CD14-positive monocyte (primary cell): ENCODE measurements at regions not wholly inside any gene's neighbourhood (a gene's known extent, or its start where the extent isn't known, plus 50 kb on each side); places are given as distances from the start of the nearest gene placed in this dataset.

Experiments used
- DNase-seq, 3 donors: peaks; one replicate each; pipeline ENCODE4 v3.0.0-alpha.2; 2011 to 2022
- H2AFZ ChIP-seq: 2 replicates; pipeline ENCODE4 v1.6.0; 2012; ENCODE audit warnings: mild to moderate bottlenecking, low read depth, low read length, inconsistent platforms; ENCODE audit not compliant: insufficient read depth, poor library complexity, severe bottlenecking
- H3K27ac ChIP-seq, 2 donors: 1 replicate in 1 of 2; 2 replicates in 1 of 2; pipeline ENCODE4 v1.5.1; 2012 to 2013; ENCODE audit warnings: low read length in 2 of 2, control low read depth in 1 of 2, inconsistent platforms in 1 of 2, low read depth in 1 of 2, mild to moderate bottlenecking in 1 of 2
- H3K27me3 ChIP-seq, 2 donors: one replicate each; pipeline versions ENCODE4 v1.6.0 to v1.6.1; 2011 to 2013; ENCODE audit warnings: low read length in 2 of 2; ENCODE audit not compliant: control insufficient read depth in 2 of 2, insufficient read depth in 2 of 2
- H3K36me3 ChIP-seq, 2 donors: replicated peaks in 1 of 2; 1 replicate in 1 of 2; 2 replicates in 1 of 2; pipeline versions ENCODE4 v1.5.1 to v1.6.1; 2012 to 2013; ENCODE audit warnings: low read length in 2 of 2, control low read depth in 1 of 2, inconsistent platforms in 1 of 2, mild to moderate bottlenecking in 1 of 2; ENCODE audit not compliant: insufficient read depth in 2 of 2, control insufficient read depth in 1 of 2
- H3K4me1 ChIP-seq, 2 donors: 1 replicate in 1 of 2; 2 replicates in 1 of 2; pipeline versions ENCODE4 v1.5.1 to v1.6.1; 2012 to 2013; ENCODE audit warnings: low read length in 2 of 2, control low read depth in 1 of 2, inconsistent platforms in 1 of 2, mild to moderate bottlenecking in 1 of 2, moderate library complexity in 1 of 2; ENCODE audit not compliant: insufficient read depth in 2 of 2, control insufficient read depth in 1 of 2
- H3K4me2 ChIP-seq: replicated peaks from 2 replicates; pipeline ENCODE3; 2012; ENCODE audit warnings: low read length, moderate library complexity, mild to moderate bottlenecking; ENCODE audit not compliant: poor library complexity, severe bottlenecking; ENCODE audit errors: extremely low read depth
- H3K4me3 ChIP-seq, 3 experiments: fragments of 200-600 bp in 1 of 3; sonication (generic) in 1 of 3; replicated peaks in 1 of 3; 1 replicate in 2 of 3; 2 replicates in 1 of 3; pipeline ENCODE4 v1.5.1; 2011 to 2013; ENCODE audit warnings: low read length in 3 of 3, mild to moderate bottlenecking in 3 of 3, control low read depth in 2 of 3, low read depth in 2 of 3, inconsistent platforms in 1 of 3, moderate library complexity in 1 of 3
- H3K79me2 ChIP-seq: 2 replicates; pipeline ENCODE4 v1.6.0; 2012; ENCODE audit warnings: mild to moderate bottlenecking, control low read depth, inconsistent platforms, low read length, moderate library complexity; ENCODE audit not compliant: insufficient read depth
- H3K9ac ChIP-seq: 2 replicates; pipeline ENCODE4 v1.6.0; 2017; ENCODE audit warnings: low read length, mild to moderate bottlenecking; ENCODE audit not compliant: insufficient read depth, poor library complexity, severe bottlenecking
- H3K9me3 ChIP-seq, 2 donors: replicated peaks in 1 of 2; 1 replicate in 1 of 2; 2 replicates in 1 of 2; pipeline versions ENCODE4 v1.5.1 to v1.6.1; 2012 to 2013; ENCODE audit warnings: low read length in 2 of 2, control low read depth in 1 of 2; ENCODE audit not compliant: control insufficient read depth in 1 of 2, insufficient read depth in 1 of 2
- H4K20me1 ChIP-seq: 2 replicates; pipeline ENCODE4 v1.6.0; 2012; ENCODE audit warnings: mild to moderate bottlenecking, low read length, control low read depth, moderate library complexity; ENCODE audit not compliant: insufficient read depth
- H3K27ac Mint-ChIP-seq, 7 donors: one replicate each; pipeline ENCODE4 v1.8.0; 2020; ENCODE audit warnings: mild to moderate bottlenecking in 7 of 7, mixed read lengths in 7 of 7, moderate library complexity in 6 of 7, inconsistent platforms in 2 of 7
- H3K27me3 Mint-ChIP-seq, 3 donors: one replicate each; pipeline ENCODE4 v1.8.0; 2021 to 2022; ENCODE audit warnings: low read depth in 3 of 3, mild to moderate bottlenecking in 3 of 3, mixed read lengths in 3 of 3, moderate library complexity in 3 of 3, inconsistent platforms in 1 of 3
- H3K36me3 Mint-ChIP-seq, 2 donors: one replicate each; pipeline ENCODE4 v1.8.0; 2020; ENCODE audit warnings: mixed read lengths in 2 of 2, inconsistent platforms in 1 of 2, mild to moderate bottlenecking in 1 of 2
- H3K4me1 Mint-ChIP-seq: one replicate; pipeline ENCODE4 v1.8.0; 2020; ENCODE audit warnings: mild to moderate bottlenecking, mixed read lengths
- H3K4me3 Mint-ChIP-seq, 2 donors: one replicate each; pipeline ENCODE4 v1.8.0; 2020; ENCODE audit warnings: mild to moderate bottlenecking in 2 of 2, mixed read lengths in 2 of 2, moderate library complexity in 1 of 2
- H3K9me3 Mint-ChIP-seq, 7 donors: one replicate each; pipeline ENCODE4 v1.8.0; 2020 to 2022; ENCODE audit warnings: mixed read lengths in 7 of 7, mild to moderate bottlenecking in 6 of 7, moderate library complexity in 6 of 7, inconsistent platforms in 2 of 7
- CTCF ChIP-seq: fragments of 200-600 bp; IDR thresholded peaks from one replicate; pipeline ENCODE4 v1.8.0; 2022; ENCODE audit warnings: antibody characterized with exemption, mild to moderate bottlenecking
- WGBS: methylation state at CpG from one replicate; pipeline ENCODE4 v1.1.5; 2013; ENCODE audit warnings: missing lambda C conversion rate; ENCODE audit not compliant: insufficient coverage; 5-methylcytosine and 5-hydroxymethylcytosine counted together
- intact Hi-C, 2 donors: fragments of 100-400 bp; cut with micrococcal nuclease; formaldehyde crosslinking; loops; one replicate each; pipeline versions ENCODE4 v1.15.0 to v1.15.1; 2023

GRCh38 chr15:62922514-62922913 is 120.0 kb upstream of the TPM1 start:
- Histone ChIP-seq H3K4me3 (no peak overlapping the region), H3K9ac (no peak overlapping the region), H3K36me3 (no peaks in the 10 kb centered on the region), H4K20me1 (no peaks in the 10 kb centered on the region), H3K27ac (no peak overlapping the region), H2AFZ (no peak overlapping the region), H3K4me1 (peaks cover 25 to 31% of the 10 kb centered on the region in 2 donors), H3K79me2 (no peaks in the 10 kb centered on the region), H3K9me3 (no peaks in the 10 kb centered on the region), H3K4me2 (no peak overlapping the region), H3K27me3 (no peaks in the 10 kb centered on the region)
- no peak for TF ChIP-seq CTCF
- Mint-ChIP-seq H3K4me1 (peaks cover 34% of the 10 kb centered on the region), H3K36me3 (no peaks in the 10 kb centered on the region), H3K4me3 (no peak overlapping the region), H3K9me3 (peaks cover 0 to 2% (median 0%) of the 10 kb centered on the region in 7 donors), H3K27me3 (peaks cover 4 to 7% (median 5%) of the 10 kb centered on the region in 3 donors), H3K27ac (no peak overlapping the region)
- DNase-seq = no peak
- intact Hi-C loops = no loop called here
- WGBS = 73% methylated on average over 2 of the region's 3 CpGs

GRCh38 chr15:62925875-62926274 is 116.7 kb upstream of the TPM1 start:
- H3K9me3 Mint-ChIP-seq = peaks cover 0 to 2% (median 0%) of the 10 kb centered on the region in 7 donors
- Histone ChIP-seq H3K27me3 (no peaks in the 10 kb centered on the region), H3K4me1 (peaks cover 17 to 18% of the 10 kb centered on the region in 2 donors), H3K4me3 (no peak overlapping the region), H3K79me2 (no peaks in the 10 kb centered on the region), H3K36me3 (no peaks in the 10 kb centered on the region), H4K20me1 (no peaks in the 10 kb centered on the region), H3K27ac (no peak overlapping the region), H3K9me3 (no peaks in the 10 kb centered on the region), H3K9ac (no peak overlapping the region), H3K4me2 (no peak overlapping the region), H2AFZ (no peak overlapping the region)
- peaks cover 5 to 10% (median 7%) of the 10 kb centered on the region in 3 donors for H3K27me3 Mint-ChIP-seq
- TF ChIP-seq CTCF = no peak
- 98% methylated on average over 8 of the region's 8 CpGs for WGBS
- no peak for DNase-seq
- H3K36me3 Mint-ChIP-seq = no peaks in the 10 kb centered on the region
- H3K4me1 Mint-ChIP-seq = peaks cover 26% of the 10 kb centered on the region
- no peak overlapping the region for H3K4me3 Mint-ChIP-seq
- intact Hi-C loops = no loop called here
- H3K27ac Mint-ChIP-seq = no peak overlapping the region
